ENCODE measurements at regions not wholly inside any gene's neighbourhood (a gene's known extent, or its start where the extent isn't known, plus 50 kb on each side); places are given as distances from the start of the nearest gene placed in this dataset.
"Not testable (repeated sequence)": the region's sequence is repeated elsewhere in the genome, so short reads cannot be mapped to it uniquely, and the experiment has no call there.

DNA sequence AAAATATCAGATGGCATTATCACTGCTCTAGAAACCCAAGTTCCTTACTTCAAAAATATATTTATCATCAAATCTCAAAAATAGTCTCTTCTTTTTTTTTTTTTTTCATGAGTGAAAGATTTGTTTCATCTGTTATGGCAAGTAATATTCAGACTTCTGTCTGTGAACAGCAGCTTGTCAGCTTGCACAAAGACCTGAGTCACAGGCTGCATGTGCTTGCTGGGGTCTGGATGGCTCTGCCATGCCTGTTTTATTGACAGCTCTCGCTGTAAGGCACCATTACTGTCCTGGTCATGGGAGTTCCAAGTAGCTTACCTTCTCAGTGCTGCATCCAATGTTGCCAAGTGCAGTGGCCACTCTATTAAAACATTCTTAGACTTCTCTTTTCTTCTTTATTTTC is 456.4 kb downstream of the GADD45G start:
- no peak for DNase-seq (ENCODE audit: low read depth)

DNA sequence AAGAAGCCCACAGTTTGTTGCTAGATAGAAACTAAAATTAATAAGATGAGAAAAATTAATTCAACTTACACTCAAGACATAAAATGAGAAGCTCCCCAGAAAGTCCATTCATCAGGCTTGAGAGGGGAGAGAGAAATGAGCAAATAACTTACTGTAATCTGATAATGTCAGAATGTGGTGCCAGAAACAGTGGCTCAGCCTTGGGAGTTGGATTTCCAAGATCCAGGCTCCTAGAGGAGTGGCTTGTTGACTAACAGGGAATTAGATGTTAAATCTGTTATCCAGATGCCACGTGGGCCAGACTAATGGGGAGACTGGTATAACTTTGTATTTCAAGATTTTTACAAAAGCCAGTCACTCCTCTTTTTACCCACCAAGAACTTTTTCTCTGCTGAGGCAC is 458.2 kb downstream of the GADD45G start:
- DNase-seq (ENCODE audit: low read depth) = no peak

- DNase-seq (ENCODE audit: low read depth) = no peak
These were observed 459.4 kb downstream of the GADD45G start for GRCh38 chr9:90064248-90064647.

GRCh38 chr9:90064971-90065370 is 460.2 kb downstream of the GADD45G start:
- DNase-seq (ENCODE audit: low read depth) = no peak

DNA sequence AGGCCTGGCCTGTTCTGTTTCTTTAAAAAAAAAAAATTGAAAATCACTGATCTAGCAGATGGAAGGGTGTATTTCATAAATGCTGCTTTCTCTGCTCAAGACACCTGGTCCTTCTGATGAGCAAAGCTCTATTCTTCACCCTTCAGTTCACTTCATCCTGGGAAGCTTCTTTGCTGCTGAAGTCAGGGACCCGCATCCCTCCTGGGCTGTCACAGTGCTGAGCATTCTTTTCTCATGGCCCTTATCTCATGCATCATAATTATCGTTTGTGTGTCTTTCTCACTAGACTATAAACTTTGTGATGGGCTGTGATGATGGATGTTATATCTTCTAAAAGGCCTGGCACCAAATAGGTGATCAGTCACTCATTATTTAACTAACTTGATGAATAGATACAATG is 461.0 kb downstream of the GADD45G start:
- DNase-seq (ENCODE audit: low read depth) = no peak

- no peak for DNase-seq (ENCODE audit: low read depth)
These were observed 464.3 kb downstream of the GADD45G start for GRCh38 chr9:90069085-90069484.

- no peak for DNase-seq (ENCODE audit: low read depth)
These were observed 465.2 kb downstream of the GADD45G start for GRCh38 chr9:90070056-90070455.

DNA sequence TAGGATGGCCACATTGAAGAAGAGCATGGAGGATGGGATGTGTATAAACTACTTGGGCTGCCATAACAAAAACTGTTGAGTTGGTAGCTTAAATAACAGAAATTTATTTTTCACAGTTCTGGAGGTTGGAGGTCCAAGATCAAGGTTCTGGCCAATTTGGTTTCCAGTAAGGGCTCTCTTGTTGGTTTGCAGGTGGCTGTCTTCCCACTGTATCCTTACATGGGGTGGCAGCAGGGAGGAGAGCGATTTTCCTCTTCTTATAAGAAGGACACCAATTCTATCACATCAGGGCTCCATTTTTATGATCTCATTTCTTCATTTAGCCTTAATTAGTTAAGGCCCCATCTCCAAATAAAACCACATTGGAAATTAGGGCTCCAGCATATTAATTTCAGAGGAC is 465.7 kb downstream of the GADD45G start:
- DNase-seq (ENCODE audit: low read depth) = no peak

GRCh38 chr9:90070931-90071660 is 466.3 kb downstream of the GADD45G start:
- no peak for DNase-seq (ENCODE audit: low read depth)

GRCh38 chr9:90073186-90073945 is 468.6 kb downstream of the GADD45G start:
- DNase-seq (ENCODE audit: low read depth) = no peak

DNA sequence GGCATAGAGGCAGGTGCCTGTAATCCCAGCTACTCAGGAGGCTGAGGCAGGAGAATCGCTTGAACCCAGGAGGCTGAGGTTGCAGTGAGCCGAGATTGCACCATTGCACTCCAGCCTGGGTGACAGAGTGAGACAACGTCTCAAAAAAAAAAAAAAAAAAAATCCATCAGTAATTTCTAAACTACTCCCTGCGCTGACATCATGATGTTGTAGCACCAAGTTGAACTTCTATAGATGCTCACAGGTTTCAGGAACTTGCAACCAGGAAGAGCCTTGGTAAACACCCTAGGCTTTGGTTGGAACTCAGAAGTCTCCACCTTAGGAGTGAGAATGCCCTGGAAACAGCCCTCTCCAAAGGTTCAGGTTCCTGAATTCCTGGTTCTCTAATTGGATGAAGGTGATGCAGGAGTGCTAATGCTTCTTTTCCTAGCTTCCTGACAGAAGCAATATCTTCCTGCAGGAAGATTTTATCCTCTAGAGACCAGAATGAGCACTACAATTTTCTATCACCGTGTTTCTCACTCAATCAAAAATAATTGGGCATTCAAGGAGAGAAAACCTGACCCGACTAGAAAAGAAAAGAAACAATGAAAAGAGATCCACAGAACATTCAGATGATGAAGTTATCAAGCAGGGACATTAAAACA is 469.6 kb downstream of the GADD45G start:
- no peak for DNase-seq (ENCODE audit: low read depth)

GRCh38 chr9:90077598-90077997 is 472.8 kb downstream of the GADD45G start:
- not testable (repeated sequence) for DNase-seq (ENCODE audit: low read depth)

DNA sequence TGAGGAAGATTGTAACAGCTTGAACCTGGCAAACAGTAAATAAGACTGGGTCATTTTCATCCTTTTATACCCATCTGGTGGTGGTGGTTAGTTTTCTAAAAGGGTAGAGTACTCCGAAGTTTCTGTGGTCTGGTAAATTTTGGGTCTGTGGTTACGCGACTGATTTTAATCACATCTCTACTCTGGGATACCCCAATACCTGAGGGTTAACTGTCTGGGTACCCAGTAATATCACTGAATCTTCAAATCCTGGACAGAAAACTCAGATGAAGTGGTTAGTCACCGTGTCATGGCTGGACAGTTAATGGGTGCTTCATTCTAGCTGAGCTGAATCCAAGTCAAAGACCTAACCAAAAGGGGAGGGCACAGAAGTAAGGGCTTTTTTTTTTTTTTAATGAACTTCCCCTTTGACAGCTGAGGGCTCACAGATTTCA is 474.2 kb downstream of the GADD45G start:
- no peak for DNase-seq (ENCODE audit: low read depth)

DNA sequence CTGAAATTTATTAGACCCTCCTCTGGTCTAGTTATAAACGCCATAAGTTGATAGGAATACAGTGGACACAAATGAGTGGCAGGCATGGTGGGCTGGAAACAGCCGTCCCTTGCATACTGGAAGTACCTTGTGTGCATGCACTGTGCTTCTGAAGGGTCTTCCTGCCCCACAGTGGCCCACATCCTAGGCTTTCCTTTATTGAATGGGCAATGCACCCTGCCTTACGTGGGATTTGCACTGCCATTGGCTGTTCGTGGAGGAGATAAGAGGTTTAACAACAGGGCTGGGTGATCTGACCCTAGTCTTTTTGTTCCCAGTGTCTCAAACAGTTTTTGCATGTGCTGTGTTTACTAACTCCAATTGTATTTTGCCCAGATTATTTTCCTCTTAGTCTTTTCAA is 480.8 kb downstream of the GADD45G start:
- DNase-seq (ENCODE audit: low read depth) = no peak

GRCh38 chr9:90086101-90086511 is 481.3 kb downstream of the GADD45G start:
- DNase-seq (ENCODE audit: low read depth) = no peak

DNA sequence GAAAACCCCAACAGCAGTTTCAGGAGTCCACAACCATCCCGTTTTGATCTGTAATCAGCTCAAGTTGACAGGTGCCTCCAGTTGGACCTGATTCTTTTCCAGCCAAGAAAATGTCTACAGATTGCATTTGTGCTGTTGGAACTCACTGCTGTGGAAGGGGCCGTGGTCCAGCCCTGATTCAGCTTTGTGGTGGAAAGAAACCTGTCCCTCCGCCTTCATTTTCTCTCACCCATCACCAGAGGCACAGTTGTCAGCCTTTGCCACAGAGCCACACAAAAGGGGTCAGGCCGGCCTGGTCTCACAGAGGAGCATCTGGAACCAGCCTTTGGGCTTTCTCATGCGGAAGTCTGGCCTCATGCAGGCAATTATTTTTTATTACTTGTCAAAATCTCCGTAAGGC is 483.6 kb downstream of the GADD45G start:
- DNase-seq (ENCODE audit: low read depth) = no peak

DNA sequence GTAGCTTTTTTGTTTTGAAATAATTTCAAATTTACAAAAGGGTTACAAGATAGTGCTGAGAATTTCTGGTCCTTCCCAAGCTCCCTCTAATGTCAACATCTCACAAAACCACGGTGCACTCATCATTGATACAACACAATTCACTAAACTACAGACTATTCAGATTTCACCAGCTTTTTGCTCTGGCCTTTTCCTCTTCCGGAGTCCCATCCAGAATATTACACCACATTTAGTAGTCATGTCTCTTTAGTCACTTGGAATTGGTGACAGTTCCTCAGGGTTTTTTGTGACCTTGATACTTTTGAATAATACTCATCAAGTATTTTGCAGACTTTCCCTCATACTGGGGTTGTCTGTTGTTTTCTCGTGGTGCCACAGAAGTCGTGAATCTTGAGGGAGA is 484.0 kb downstream of the GADD45G start:
- no peak for DNase-seq (ENCODE audit: low read depth)

GRCh38 chr9:90090997-90091396 is 486.2 kb downstream of the GADD45G start:
- DNase-seq (ENCODE audit: low read depth) = no peak

- no peak for DNase-seq (ENCODE audit: low read depth)
These were observed 487.7 kb downstream of the GADD45G start for GRCh38 chr9:90092508-90092907.

GRCh38 chr9:90095682-90096081 is 490.9 kb downstream of the GADD45G start:
- DNase-seq (ENCODE audit: low read depth) = no peak

DNA sequence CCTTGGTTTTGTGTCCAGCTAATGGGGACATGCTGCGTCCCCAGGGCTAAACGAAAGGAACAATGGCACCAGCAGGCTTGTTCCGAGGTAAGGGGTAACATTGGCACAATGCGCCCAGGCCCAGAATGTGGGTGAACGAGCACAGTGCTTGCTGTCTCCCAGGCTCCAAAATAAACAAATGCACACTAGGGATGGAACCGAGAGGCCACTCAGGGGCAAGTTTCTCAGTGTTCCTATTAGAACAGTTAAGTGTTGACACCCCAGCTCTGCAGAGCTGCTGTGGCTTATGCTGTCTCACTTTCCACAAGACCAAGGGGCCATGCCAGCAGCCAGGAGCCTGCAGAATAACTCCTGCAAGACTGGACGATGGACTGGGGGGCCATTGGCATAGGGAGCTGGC is 492.4 kb downstream of the GADD45G start:
- DNase-seq (ENCODE audit: low read depth) = no peak

DNA sequence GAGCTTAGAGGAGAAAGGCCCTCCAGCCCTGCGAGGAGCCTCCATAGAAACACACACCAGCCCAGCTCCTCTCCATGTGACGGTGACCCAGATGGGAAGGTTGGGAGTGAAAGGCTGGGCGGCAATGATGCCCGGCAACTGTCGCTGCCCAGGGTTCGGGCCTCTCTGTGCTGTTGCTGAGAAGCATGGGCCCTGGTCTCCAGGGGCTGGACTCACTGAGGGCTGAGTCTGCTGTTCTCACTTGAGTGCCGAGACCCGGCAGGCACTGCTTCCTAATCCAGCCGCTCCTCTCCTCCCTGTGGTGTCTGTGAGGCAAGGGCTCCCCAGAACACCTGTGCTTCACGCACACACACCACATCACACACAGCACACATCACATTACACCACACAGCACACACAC is 493.6 kb downstream of the GADD45G start:
- DNase-seq (ENCODE audit: low read depth) = no peak
